T-helper 2 cell (primary cell): ENCODE measurements at regions not wholly inside any gene's neighbourhood (a gene's known extent, or its start where the extent isn't known, plus 50 kb on each side); places are given as distances from the start of the nearest gene placed in this dataset.

Source experiments
- DNase-seq, 5 experiments: peaks; one replicate each; pipeline versions ENCODE4 v3.0.0 to v3.0.0-alpha.2; 2012 to 2022

DNA sequence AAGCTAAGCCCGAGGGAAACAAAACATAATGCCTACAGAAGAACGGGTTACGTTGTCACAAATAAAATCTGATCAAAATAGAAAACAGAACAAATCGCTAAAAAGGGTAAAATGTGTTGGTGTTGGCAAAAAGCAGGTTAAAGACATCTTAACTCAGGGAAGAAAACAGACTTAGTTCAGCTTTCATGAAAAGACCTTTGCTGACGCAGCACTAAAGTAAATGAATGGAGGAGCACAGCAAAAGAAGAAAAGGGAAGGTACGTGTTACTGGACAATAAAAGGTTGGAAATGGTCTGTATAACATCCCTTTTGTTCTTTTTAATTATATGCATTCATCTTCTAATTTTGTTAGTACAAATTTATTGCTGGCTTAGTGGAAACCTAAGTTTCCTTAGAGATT lies 117.4 kb upstream of the DSEL start:
- no peak for DNase-seq

DNA sequence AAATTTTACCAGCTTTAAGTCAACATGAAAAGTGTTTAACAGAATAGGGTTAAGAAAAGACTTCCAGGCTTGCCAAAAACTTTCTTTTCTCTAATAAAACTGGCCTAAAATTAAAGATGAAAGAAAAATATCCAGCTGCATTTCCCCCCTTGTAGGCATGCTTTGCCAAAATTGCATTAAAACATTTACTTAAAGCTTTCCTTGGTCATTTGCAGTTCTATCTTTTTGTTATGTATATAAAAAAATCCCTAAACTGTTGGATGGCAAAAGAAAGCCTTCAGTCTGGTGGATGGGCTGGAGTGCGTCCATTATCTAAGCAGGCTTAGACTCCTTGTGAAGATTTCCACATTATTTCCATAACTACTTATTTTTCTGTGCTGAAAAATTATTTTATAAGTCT lies 105.4 kb upstream of the DSEL start:
- no peak for DNase-seq

DNA sequence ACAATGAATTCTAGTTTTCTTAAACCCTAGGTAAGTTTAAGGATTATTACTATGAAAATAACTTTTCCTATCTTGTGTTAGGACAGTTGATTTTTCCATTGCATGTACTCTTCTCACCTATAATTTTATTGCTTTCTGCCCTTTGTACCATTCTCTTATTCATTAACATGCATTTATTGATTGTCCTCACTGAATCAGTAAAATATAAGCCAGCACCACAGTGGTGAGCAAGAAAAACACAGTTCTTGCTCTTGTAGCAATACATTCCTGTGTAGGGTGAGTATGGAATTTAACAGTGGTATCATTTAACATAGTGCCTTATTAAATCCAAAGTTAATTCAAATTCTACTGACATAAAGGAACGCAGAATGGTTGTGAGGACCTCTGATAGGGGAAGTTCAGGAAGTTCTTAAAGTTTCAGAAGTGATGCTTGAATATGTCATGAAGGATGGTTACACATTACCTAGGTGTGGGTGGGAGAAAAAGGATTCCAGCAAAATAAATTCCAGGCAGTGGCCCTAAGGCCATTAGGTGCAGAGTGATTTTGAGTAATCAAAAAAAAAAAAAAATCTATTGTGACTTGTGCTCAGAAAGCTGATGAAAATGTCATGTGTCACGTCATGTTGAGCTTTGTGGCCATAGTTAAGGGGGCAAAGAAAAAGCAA lies 104.7 kb upstream of the DSEL start:
- DNase-seq, result no peak

DNA sequence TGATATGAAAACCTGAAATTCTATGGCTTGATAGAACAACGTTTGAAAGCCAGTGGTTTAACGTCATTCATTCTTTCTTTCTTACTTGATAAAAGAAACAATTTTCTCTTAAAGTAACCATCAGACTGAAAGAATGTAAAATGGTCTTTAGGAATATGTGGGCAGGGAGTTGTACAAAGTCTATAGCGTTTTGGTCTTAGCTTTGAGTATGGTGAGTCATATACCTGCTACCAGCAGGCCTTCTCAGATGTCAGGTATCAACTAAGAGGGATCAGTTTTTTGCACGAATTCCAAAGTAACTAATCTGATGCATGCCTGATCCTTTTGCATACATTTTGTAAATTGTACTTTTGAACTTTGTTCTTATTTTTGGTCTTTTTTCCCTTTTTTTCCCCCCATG lies 101.5 kb upstream of the DSEL start:
- no peak for DNase-seq

DNA sequence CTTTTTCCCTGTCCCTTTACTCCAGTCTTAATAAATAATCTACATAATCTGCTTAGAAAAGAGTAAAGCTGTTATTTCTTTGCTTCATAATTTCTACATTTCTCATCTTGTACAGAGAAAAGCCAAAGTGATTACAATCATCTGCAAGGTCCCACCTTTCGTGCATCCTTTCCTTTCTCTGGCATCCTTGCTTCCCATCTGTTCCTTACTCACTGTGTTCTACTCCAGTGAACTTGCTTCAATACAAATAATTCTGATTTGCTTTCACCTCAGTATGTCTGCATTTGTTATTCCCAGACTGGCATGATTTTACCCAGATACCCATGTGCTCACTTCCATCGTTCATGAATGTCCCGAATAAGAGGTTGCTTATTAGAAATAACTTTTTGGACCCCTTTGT lies 99.4 kb upstream of the DSEL start:
- no peak for DNase-seq

DNA sequence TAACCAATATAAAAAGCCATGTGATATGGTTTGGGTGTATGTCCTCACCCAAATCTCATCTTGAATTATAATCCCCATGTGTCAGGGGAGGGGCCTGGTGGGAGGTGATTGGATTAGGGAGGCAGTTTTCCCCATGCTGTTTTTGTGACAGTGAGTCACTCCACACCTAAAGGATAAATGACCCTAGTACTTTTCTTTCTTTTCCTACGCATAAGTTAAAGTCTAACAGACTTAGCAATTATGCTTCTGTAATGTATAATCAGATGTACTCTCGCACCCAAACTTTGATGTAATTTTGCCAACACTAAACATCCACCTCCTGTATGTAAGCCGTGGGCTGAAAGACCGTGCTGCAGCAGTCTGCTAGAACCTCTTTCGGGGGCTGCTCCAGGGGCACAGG lies 97.2 kb upstream of the DSEL start:
- no peak for DNase-seq

DNA sequence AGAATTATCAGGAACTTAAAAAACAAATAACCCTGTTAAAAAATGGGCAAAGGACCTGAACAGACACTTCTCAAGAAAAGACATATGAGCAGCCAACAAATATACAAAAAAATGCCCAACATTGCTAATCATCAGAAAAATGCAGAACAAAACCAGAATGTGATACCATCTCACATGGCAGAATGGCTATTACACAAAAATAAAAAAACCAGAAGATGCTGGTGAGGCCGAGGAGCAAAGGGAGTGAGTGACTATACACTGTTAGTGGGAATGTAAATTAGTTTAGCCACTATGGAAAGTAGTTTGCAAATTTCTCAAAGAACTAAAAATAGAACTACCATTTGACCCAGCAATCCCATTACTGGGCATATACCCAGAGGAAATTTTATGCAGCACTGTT lies 95.8 kb upstream of the DSEL start:
- DNase-seq, result no peak

DNA sequence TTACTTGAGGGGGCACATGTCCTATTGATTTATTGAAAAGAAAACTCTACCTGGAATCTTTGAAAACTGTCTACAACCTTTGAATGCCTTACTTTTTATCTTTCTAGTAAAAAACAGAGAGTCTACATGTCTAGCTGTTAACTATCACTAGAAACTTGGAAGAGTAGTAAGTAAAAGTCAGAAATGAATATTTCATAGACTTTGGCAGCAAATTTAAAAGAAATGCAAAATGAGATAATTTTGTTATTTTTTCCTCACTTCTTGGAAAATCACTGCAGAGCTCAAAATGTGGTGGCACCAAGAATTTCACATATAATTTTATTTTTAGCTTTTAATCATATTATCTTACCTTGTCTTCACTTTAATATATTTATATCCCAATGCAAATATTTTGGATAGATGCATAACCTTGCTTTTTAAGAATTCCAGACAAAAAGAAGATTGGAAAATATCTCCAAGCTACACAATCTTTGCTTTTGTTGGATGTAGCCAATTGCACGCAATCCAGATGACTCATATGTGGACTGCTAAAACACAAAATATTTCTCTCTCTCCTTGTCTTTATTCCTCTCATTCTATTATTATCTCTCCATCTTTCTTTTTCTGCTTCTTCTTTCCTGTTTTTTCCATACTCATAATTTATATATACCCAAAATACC lies 92.2 kb upstream of the DSEL start:
- no peak for DNase-seq

DNA sequence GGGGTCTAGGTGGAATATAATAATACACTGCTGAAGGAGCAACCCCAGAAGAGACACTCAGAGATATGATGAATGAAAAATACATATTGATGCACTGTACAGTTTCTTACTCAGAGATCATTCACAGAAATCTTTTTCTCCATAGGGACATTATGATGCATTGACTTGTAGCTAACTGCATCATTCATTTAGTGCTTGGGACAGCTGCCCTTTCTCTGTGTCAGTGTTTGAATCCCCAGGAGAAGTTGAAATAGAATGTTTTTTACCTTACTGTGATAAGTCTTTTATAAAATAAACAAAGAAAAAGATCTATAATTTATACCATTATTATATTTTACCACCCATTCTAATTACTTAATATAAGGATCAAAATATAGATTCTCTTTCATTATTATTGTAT lies 91.7 kb upstream of the DSEL start:
- DNase-seq, result no peak

DNA sequence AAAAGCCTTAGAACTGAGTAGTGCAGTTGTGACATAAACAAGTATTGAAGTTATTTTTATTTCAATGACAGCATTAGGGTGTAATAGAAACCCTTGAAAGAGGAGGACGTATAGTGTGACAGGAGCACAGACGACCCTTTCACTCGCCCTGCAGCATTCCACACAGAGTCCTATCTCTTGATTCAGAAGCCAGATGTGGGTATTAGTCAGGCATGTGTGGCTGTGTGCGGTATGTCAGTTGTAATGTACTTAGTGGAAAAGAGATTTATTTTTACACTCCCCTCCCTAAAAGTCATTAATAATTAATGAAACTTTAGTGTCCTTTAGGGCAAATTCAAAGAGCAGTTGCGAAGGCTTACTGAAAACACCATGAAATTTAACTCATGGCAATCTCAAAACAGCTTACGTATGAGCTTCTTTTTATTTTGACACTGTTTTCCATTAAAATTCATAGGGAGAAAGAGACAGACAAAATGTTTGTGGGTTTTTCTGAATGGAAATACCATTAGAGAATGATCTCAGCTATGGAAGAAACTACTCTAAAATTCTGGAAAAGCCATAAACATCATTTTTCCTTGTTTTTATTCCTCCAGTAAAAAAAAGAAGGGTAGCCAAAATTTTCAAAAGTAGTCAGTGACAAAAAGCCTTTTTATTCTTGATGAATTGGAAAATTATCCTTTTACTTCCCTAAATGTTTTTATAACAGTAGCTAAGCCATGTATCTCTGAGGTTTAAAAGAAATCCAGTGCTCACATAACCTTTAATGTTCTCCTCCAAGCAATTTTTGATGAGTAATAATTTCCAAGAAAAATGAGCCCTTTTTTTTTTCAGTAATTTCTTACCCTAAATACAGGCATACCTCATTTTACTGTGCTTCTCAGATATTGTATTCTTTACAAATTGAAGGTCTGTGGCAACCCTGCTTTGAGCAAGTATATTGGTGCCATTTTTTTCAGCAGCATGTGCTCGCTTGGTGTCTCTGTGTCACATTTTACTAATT lies 84.0 kb upstream of the DSEL start:
- DNase-seq, result no peak

DNA sequence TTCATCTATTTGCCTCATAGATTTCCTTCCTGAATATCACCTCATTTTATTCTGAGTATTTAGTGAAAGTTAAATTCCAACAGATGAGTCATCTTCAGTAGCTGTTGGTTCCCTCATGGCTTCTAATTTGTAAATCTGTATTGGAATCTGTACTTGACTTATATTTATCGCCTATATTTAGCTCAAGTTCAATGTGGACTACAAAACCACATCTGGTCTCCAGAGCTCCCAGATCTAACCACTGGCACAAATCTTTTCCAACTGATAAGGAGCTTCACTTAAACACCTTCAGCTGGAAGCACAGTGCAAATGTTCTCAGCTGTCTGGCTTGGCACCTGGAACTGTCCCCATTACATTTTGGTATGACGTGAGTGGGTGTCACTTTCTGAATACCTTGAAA lies 82.8 kb upstream of the DSEL start:
- no peak for DNase-seq

DNA sequence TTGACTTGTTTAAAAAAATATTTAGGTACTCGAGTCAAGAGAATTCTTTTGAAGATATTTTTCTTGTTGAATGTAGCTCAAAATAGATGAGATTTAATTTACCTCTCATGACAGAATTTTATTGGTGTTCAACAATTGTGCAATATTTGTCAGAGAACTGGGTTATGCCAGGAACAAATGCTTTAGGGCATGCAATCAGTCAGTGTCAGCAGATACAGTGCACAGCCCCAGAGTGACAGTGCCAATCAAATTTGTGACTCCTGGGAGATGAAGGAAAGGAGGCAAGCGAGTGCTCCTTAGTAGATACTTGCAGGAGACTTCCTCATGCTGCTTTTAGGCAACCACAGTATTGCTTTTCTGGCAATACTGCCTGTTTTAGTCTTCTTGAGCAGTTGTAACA lies 81.2 kb upstream of the DSEL start:
- no peak for DNase-seq

DNA sequence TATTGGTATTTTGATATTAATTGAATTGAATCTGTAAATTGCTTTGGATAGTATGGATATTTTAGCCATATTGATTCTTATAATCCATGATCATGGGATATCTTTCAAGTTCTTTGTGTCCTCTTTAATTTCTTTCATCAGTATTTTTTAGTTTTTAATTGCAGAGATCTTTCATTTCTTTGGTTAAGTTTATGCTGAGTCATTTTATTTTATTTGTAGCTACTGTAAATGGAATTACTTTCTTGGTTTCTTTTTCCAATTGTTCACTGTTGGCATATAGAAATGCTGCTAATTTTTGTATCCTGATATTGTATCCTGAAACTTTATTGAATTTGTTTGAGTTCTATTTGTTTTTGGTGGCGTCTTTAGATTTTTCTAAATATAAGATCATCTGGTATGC lies 79.5 kb upstream of the DSEL start:
- no peak for DNase-seq

DNA sequence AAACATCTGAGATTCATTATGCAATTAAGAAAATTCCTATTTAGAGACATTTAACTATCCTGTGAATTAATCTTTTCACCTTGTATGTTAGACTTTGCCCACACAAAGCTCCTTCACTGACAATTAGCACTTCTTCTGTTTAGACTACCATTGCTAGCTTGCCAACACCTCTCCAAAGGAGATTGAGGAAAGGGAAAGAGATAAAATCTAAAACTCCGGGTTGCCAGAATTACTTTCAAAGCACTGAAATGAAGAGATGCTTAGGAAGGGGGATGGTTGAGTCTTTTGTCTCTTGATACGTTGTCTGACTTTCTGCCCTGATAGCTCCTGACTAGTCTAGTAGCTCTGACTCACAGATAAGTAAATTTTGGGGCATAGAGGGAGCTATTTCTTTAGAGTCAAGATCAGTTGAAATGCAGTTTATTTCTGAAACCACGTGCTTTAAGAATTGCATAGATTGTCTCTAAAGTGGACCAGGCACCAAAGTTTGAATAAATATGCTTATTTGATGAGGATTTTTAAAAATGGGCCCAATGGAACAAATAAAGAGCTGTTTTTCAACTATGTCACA lies 74.1 kb upstream of the DSEL start:
- no peak for DNase-seq

DNA sequence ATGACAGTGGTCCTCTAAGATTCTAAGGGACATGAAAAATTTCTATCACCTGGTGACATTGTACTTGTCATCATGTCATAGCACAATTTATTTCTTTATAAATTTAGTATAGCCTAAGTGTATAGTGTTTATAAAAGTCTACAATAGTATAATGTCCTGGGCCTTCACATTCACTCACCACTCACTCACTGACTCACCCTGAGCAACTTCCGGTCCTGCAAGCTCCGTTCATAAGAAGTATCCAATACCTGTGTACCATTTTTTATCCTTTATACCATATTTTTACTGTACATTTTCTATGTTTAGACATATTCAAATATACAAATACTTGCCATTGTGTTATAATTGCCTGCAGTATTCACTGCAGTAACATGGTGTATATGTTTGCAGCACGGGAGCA lies 72.8 kb upstream of the DSEL start:
- DNase-seq, result no peak

DNA sequence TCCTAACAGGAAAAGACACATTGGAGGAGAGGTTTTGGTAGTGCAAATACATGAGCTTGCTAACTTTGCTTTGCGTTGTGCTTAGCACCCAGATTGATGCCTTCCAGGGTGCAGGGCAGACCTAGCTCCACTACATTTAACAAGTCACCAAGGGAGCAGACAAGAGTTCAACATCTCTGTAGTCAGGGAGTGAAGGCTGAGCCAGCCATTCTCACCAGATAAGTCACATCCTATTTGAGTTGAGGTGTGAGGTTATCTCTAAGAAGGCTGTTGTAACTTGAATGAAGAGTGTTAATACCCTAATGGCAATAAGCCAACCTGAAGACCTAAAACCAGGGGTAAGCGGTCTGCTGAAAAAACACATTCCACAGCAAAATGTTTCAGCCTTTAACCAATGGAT lies 69.6 kb upstream of the DSEL start:
- no peak for DNase-seq

DNA sequence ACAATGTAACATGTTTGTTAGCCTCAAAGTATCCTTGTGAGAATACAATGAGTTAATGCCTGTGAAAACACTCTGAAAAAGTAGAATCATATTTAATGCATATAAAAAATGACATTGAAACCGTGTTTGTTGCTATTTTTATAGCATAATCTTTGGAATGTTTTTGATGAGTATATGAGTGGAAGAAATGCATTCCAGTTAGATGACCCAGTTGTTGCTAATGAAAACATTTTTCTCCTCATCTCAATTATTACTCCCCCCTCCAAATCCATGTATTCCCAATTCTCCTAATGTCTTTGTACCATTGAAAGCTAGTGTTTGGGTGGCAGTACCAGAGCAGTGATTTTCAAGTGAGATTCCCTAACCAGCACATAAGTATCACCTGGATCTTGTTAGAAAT lies 67.1 kb upstream of the DSEL start:
- no peak for DNase-seq

DNA sequence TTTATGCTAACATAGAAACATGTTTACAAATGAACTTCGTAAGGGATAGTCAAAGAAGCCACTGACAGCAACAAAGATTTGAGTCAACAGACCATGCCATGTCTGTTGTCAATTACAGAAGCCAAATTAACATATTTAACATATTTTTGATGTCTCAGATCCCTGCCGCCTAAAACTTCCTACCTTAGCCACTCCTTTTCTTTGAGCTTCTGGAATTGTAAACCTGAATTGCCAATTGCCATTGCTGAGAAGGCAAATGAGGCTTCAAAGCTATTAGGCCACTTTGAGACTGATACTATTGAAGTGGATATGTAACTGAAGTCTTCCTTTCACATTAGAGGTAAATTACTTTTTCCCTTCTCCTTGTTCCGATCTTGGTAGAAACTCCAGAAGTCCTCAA lies 66.0 kb upstream of the DSEL start:
- no peak for DNase-seq

DNA sequence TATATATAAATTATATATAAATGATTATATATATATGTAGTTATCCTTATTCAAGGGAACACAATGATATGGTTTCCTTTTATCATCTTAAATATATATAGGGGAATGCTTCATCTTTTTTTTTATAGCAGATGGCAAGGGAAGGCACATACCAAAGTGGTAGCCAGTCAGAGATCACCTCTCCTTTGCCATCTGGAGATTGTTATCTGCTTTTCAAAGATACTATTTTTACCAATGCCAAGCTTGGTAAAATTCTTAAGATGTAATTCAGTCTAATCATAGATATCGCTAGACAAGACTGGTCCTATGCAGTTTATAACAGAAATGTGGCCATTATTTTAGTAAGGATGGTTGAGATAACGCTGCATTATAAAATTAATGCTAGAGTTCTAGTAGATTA lies 64.7 kb upstream of the DSEL start:
- DNase-seq, result no peak

DNA sequence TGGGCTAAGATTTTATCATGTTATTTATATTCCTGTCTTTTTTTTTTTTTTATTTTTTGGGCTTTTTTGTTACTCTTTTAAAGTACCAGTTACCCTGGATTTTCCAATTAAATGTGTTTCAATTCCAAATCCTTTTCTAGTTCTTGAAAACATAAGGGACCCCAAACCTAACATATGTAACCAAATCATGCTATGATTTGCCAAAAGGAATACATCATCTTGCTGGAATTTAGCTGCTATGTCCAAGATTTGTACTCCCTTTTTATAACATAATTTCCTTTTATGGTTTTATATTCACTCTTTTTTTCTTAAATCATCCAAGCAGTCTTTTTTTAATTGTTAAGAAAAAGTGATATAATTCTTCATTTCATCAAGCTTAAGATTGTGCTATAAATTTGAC lies 60.9 kb upstream of the DSEL start:
- no peak for DNase-seq

DNA sequence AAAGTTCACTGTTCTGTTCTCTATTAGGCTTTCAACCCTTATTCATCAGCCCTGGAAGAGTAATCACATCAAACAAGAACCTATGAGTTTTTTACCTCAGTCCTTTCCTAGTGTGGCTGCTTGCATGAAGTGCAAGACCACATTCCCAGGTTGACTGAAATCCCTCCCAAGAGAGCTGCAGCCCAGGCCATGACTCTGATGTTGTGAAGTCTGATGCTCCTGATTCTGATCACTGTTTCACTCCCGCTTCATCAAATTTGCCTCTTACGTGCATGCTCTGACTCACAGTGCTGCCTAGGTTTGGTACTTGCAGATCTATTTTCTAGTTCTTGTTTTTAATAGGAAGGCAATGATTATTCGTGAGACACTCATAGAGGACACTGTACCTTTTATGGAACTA lies 58.2 kb upstream of the DSEL start:
- no peak for DNase-seq

DNA sequence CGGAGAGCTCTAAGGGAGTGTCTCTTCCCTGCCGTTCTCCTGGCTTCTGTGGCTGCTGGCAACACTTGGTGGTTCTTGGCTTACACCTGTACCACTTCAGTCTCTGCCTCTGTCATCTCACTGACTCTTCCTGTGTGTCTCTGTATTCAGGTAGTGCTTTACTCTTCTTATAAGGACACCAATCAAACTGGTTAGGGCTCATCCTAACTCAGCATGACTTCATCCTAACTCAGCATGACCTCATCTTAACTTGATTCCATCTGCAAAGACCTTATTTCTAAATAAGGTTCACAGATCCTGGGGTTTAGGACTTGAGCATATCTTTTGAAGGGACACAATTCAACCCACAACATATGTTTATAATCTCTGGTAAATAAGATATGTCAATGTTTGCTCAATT lies 51.6 kb upstream of the DSEL start:
- DNase-seq, result no peak
